HUES64 (cell line): ENCODE measurements at regions not wholly inside any gene's neighbourhood (a gene's known extent, or its start where the extent isn't known, plus 50 kb on each side); places are given as distances from the start of the nearest gene placed in this dataset.

Experiments used
- H3K27ac ChIP-seq: 2 replicates; pipeline ENCODE4 v1.7.0; 2013; ENCODE audit warnings: low read depth, low read length, inconsistent platforms
- H3K27me3 ChIP-seq: 2 replicates; pipeline ENCODE4 v1.6.1; 2013; ENCODE audit warnings: mild to moderate bottlenecking, low read length; ENCODE audit not compliant: insufficient read depth
- H3K36me3 ChIP-seq: 2 replicates; pipeline ENCODE4 v1.6.1; 2013; ENCODE audit warnings: mild to moderate bottlenecking, low read length; ENCODE audit not compliant: insufficient read depth
- H3K4me1 ChIP-seq: 2 replicates; pipeline ENCODE4 v1.6.1; 2013; ENCODE audit warnings: mild to moderate bottlenecking, low read length, moderate library complexity; ENCODE audit not compliant: insufficient read depth
- H3K4me3 ChIP-seq: 2 replicates; pipeline ENCODE4 v1.5.1; 2013; ENCODE audit warnings: mild to moderate bottlenecking, low read length, moderate library complexity
- H3K9ac ChIP-seq: 2 replicates; pipeline ENCODE4 v1.6.1; 2013; ENCODE audit warnings: mild to moderate bottlenecking, low read depth, low read length
- H3K9me3 ChIP-seq: 2 replicates; pipeline ENCODE4 v1.6.1; 2013; ENCODE audit warnings: low read depth, low read length; ENCODE audit not compliant: insufficient read depth
- WGBS: fragments of 150-250, 120-280 bp; methylation state at CpG from one replicate; pipeline ENCODE4 v1.1.7; 2013; ENCODE audit warnings: missing lambda C conversion rate; 5-methylcytosine and 5-hydroxymethylcytosine counted together

DNA sequence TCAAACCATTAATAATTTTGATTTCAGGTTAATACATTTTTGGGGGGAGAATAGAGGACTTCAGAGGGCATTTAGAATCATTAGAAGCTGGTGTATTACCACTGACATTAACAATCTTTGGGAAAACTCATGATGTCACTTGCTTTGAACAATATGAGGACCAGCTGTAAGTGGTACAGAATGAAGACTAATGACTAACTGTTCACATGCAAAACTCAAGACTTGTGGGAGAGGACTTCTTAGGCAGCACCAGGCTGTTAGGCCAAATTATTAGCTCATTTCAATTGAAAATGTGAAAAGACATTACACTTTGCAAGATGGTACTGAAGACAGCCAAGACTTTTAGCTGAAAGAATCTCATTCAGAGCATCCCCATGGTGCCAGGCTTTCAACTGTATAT is 426.2 kb upstream of the ADAMTS9 start:
- peaks cover 4% of the 10 kb centered on the region for H3K9me3 ChIP-seq
- H3K36me3 ChIP-seq: no peaks in the 10 kb centered on the region
- H3K27ac ChIP-seq: no peak overlapping the region
- H3K4me1 ChIP-seq: no peaks in the 10 kb centered on the region
- H3K4me3 ChIP-seq: no peak overlapping the region
- H3K9ac ChIP-seq: no peak overlapping the region
- H3K27me3 ChIP-seq: no peaks in the 10 kb centered on the region

DNA sequence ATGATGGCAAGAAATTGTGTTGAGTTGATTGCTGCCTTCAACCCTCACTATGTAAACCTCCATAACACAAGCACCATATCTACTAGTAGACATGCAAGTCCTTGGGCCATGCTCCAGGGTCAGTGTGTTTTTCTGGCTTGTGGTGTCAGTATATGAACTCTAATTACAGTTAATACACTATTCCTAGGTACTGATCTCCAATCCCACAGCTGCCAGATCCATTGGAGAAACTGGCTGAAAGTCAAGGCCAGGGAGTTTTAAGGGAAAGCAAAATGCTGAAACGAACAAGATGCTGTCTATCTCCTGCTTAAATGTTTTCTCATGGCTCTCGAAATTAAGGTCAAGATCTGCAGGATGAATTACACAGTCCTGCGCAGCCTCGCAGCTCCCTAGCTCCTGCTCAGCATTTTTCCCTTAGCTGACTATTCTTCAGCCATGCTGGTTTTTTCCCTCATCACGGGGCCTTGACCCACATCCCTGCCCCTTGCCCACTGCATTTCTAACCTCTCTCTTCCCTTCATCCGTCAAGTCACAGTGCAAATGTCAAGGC is 425.0 kb upstream of the ADAMTS9 start:
- Histone ChIP-seq H3K9me3 (no peaks in the 10 kb centered on the region), H3K4me3 (no peak overlapping the region), H3K9ac (no peak overlapping the region), H3K27ac (no peak overlapping the region), H3K27me3 (no peaks in the 10 kb centered on the region), H3K36me3 (no peaks in the 10 kb centered on the region), H3K4me1 (no peaks in the 10 kb centered on the region)
- 92% methylated on average over 6 of the region's 6 CpGs for WGBS

DNA sequence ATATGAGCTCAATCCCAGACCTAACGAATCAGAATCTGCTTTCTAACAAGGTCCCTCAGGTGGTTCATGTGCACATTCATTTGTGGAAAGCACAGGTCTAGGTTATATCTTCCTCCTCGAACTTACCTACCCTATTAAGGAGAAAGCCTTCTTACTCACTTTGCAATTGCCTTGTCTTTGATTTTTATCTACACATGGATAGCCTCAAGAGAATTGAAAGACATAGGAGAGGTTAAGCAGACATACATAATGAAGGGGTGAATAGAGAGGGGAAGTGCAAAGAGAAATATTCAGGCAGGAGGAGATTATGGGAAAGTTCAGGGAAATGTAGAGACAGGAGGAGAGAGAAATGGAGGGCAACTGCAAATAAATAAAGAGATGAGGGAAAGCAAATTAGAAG is 422.9 kb upstream of the ADAMTS9 start:
- Histone ChIP-seq H3K4me1 (no peaks in the 10 kb centered on the region), H3K4me3 (no peak overlapping the region), H3K27me3 (no peaks in the 10 kb centered on the region), H3K9ac (no peak overlapping the region), H3K27ac (no peak overlapping the region), H3K36me3 (no peaks in the 10 kb centered on the region), H3K9me3 (no peaks in the 10 kb centered on the region)
- WGBS: 95% methylated on average over 2 of the region's 2 CpGs

DNA sequence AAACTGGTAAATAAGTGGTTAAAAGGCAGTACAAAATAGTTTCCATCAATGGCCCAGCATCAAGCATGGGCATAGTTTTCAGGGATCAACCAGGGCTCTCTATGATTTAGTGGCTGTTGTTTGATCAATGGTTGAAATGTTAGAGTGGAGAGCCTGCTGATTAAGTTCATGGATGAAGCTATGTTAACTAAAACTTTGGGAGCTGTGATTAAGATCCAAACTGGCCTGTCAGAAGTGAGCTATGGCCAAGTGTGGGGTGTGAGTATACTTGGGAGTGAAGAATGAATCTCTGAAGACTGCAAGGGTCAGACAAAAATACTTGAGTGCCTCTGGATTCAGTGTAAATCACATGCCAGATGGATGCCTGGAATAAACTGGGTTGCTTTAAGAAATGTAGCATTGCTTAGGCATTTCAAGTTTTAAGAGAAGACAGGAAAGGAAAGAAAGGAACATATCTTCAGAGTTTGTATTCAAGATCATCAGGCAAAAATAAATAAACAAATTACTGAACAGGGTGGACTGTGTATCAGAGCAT is 422.2 kb upstream of the ADAMTS9 start:
- H3K27ac ChIP-seq: no peak overlapping the region
- no peaks in the 10 kb centered on the region for H3K9me3 ChIP-seq
- no peak overlapping the region for H3K9ac ChIP-seq
- H3K27me3 ChIP-seq: no peaks in the 10 kb centered on the region
- H3K4me3 ChIP-seq: no peak overlapping the region
- H3K36me3 ChIP-seq: no peaks in the 10 kb centered on the region
- H3K4me1 ChIP-seq: no peaks in the 10 kb centered on the region

DNA sequence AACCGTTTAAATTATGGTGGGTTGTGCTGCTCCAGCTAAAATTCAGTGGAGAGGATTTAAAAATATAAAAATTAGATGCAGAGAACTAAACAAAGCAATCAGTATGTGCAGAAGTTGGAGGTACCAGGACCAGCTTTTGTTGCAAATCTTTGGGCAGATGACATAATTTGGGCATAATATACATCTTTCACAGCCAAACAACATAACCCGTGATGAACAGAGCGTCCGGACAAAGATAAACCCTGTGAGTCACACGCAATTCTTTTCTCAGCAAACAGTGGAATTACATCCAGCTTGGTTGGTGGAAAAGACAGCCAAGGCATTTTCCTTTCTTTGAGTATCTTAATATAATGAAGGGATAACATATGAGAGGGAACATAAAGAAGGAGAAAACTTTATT is 419.4 kb upstream of the ADAMTS9 start:
- no peak overlapping the region for H3K4me3 ChIP-seq
- H3K27ac ChIP-seq: no peak overlapping the region
- H3K27me3 ChIP-seq: no peaks in the 10 kb centered on the region
- no peak overlapping the region for H3K9ac ChIP-seq
- H3K4me1 ChIP-seq: no peaks in the 10 kb centered on the region
- H3K9me3 ChIP-seq: no peaks in the 10 kb centered on the region
- 93% methylated on average over 5 of the region's 5 CpGs for WGBS
- H3K36me3 ChIP-seq: no peaks in the 10 kb centered on the region

DNA sequence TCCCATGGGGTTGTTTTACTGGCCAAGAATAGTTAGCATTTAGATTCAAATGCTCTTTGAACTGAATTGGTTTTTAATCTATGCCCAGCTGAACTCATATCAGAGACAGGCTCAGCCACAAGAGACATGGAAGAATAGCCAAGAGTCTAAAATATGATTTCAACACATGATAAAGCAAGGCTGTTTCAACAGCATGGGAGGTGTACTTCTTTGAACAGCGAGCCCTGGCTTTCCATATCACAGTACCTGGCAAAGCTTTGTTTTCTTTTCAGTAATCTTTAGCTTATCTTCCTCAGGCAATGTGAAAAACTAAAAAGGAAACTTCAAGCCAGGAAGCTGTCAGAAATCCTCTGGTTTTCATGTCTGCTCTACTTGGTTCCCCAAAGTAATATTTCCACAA is 413.6 kb upstream of the ADAMTS9 start:
- H3K4me1 ChIP-seq: no peaks in the 10 kb centered on the region
- H3K36me3 ChIP-seq: no peaks in the 10 kb centered on the region
- H3K4me3 ChIP-seq: no peak overlapping the region
- H3K27ac ChIP-seq: no peak overlapping the region
- no peaks in the 10 kb centered on the region for H3K27me3 ChIP-seq
- H3K9ac ChIP-seq: no peak overlapping the region
- no peaks in the 10 kb centered on the region for H3K9me3 ChIP-seq
- WGBS: 82% methylated on average over 1 of the region's 1 CpG

DNA sequence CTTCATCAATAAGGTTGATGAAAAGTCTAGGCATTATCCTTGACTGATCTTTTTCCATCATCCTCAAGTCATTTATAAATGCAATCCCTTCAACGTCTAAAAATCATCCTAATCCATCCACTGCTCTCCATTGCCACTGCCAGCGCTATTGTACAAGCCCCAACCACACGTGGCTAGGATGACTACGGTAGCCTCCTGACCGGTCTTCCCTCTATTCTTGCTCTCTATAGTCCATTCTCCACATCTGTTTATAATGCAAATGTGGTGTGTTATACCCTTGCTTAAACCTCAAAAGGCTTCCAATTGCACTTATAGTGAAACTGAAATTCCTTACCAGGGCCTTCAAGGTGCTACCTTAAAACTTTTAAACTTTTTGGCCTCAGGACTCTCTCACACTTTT is 410.6 kb upstream of the ADAMTS9 start:
- H3K27ac ChIP-seq: no peak overlapping the region
- H3K36me3 ChIP-seq: no peaks in the 10 kb centered on the region
- no peak overlapping the region for H3K9ac ChIP-seq
- no peak overlapping the region for H3K4me3 ChIP-seq
- 53% methylated on average over 5 of the region's 5 CpGs for WGBS
- H3K9me3 ChIP-seq: no peaks in the 10 kb centered on the region
- H3K4me1 ChIP-seq: no peaks in the 10 kb centered on the region
- no peaks in the 10 kb centered on the region for H3K27me3 ChIP-seq

DNA sequence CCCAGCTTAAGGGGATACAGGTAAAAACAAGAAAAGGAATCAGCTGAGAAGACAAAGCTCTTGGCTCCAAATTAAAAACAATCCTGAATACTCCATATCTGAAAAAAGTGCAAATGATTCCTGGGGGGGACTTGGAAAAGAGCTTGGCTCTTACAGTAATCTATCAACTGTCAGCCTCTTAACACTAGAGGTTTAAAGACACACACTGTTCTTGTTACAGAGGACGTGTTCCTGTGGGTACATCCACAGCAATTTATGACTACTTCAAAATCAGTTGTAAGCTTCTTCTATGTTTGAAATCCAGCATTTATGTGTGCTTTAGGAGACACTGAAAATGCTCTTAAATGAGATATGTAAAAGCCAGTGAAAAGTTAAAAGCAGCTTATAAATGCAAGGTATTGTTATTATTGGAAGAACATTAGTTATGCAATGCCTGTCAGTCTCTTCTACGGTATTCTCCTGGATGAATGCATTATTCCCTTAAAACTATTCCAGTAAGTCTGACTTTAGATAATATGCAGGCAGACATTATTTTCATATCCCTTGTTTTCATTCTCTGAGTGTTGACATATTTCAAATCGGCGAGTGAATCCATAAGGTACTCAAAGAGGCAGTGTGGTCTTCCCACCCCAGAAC is 408.4 kb upstream of the ADAMTS9 start:
- H3K36me3 ChIP-seq: no peaks in the 10 kb centered on the region
- WGBS: 88% methylated on average over 4 of the region's 4 CpGs
- H3K4me1 ChIP-seq: no peaks in the 10 kb centered on the region
- H3K9me3 ChIP-seq: no peaks in the 10 kb centered on the region
- H3K27ac ChIP-seq: no peak overlapping the region
- no peaks in the 10 kb centered on the region for H3K27me3 ChIP-seq
- H3K4me3 ChIP-seq: no peak overlapping the region
- no peak overlapping the region for H3K9ac ChIP-seq

DNA sequence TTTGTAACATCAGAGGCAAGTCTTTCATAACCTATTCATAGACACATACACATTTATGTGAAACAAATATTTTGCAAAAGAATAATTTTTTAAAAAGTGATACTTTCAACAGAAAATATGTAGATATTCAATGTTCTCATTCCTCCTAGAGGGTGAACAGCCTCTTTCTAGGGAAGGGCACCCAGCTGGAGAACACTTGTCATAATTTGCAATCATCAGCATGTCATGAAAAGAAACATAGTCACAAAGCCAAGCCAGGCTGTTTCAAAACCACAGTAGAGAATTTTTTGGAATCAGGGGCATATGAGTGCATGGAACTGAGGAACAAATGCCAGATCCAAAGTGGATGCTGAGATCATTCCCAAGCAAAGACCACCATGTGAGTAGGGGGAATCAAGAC is 406.9 kb upstream of the ADAMTS9 start:
- no peaks in the 10 kb centered on the region for H3K4me1 ChIP-seq
- H3K9ac ChIP-seq: no peak overlapping the region
- H3K9me3 ChIP-seq: no peaks in the 10 kb centered on the region
- no peaks in the 10 kb centered on the region for H3K36me3 ChIP-seq
- no peak overlapping the region for H3K27ac ChIP-seq
- H3K27me3 ChIP-seq: no peaks in the 10 kb centered on the region
- no peak overlapping the region for H3K4me3 ChIP-seq

DNA sequence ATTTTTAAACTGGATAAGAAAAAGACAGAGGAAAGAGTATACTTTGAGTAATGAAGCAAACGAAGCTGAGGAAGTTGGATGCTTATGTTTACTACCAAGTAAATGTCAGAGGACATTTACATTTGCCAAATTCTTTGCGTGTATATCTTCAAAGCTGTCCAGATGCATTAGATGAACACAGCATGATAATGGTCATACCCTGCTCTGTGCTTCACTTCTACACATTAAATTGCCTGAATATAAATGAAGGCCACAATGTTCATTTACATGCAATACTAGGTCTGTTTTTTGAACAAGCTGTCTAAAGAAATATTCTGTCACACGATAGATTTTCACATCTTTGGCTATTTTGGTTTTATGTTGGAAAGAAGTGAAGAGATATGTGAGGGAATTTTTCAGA is 405.8 kb upstream of the ADAMTS9 start:
- 92% methylated on average over 3 of the region's 3 CpGs for WGBS
- Histone ChIP-seq H3K4me3 (no peak overlapping the region), H3K27ac (no peak overlapping the region), H3K27me3 (no peaks in the 10 kb centered on the region), H3K9ac (no peak overlapping the region), H3K36me3 (no peaks in the 10 kb centered on the region), H3K9me3 (no peaks in the 10 kb centered on the region), H3K4me1 (no peaks in the 10 kb centered on the region)

DNA sequence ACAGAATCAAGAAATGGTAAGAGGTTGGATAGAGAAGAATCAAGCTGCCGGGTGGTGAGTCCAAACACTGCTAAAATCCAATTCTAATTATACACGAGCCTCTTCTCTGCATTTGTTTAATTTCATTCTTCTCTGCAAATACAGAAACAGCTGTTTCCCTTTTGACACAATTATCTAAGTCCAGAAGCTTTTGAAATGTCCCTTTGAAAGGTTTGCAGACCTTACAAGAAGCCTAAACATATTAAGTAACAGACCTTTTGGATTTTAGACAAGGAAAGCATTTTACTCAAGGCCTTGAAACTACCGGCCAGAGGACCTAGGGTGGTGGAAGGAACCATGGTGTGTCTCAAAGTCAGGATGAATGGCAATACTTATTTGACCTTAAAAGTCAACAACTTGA is 403.8 kb upstream of the ADAMTS9 start:
- no peaks in the 10 kb centered on the region for H3K4me1 ChIP-seq
- no peaks in the 10 kb centered on the region for H3K9me3 ChIP-seq
- H3K27ac ChIP-seq: no peak overlapping the region
- no peak overlapping the region for H3K4me3 ChIP-seq
- no peaks in the 10 kb centered on the region for H3K36me3 ChIP-seq
- 93% methylated on average over 3 of the region's 3 CpGs for WGBS
- no peaks in the 10 kb centered on the region for H3K27me3 ChIP-seq
- no peak overlapping the region for H3K9ac ChIP-seq

DNA sequence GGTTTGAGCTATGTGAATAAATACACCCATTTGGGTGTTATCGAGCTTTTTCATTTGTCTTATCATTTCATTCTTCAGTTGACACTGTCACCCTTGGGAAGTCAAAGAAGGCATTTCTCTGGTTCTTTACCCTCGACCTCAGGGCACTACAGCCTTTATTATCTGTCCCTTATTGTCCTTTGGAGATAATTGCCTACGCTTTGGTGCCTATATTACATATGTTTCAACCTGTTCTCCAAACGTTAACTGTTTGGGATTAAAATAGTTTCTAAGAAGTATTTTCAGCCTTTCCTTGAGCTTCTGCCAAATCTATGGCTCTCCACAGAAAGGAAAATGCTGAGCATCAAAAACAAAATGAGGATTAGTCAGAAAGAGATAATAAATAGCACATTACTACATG is 395.4 kb upstream of the ADAMTS9 start:
- 83% methylated on average over 3 of the region's 4 CpGs for WGBS
- Histone ChIP-seq H3K27me3 (peaks cover 2% of the 10 kb centered on the region; the same call in 1 of the 2 replicates), H3K9ac (no peak overlapping the region), H3K27ac (no peak overlapping the region), H3K36me3 (no peaks in the 10 kb centered on the region), H3K4me1 (peaks cover 9% of the 10 kb centered on the region), H3K9me3 (no peaks in the 10 kb centered on the region), H3K4me3 (no peak overlapping the region)
